ENCODE measurements at regions not wholly inside any gene's neighbourhood (a gene's known extent, or its start where the extent isn't known, plus 50 kb on each side); places are given as distances from the start of the nearest gene placed in this dataset.
"Not testable (repeated sequence)": the region's sequence is repeated elsewhere in the genome, so short reads cannot be mapped to it uniquely, and the experiment has no call there.

- Histone ChIP-seq H3K4me3 (no peak overlapping the region), H3K27me3 (no peaks in the 10 kb centered on the region), H3K4me1 (no peaks in the 10 kb centered on the region), H3K9me3 (no peaks in the 10 kb centered on the region), H3K27ac (no peak overlapping the region), H3K36me3 (no peaks in the 10 kb centered on the region)
- ATAC-seq, result no peak
- intact Hi-C loops (cut with DNase I), result no loop called here
- DNase-seq, result no peak
- TF ChIP-seq, protein P1, sequence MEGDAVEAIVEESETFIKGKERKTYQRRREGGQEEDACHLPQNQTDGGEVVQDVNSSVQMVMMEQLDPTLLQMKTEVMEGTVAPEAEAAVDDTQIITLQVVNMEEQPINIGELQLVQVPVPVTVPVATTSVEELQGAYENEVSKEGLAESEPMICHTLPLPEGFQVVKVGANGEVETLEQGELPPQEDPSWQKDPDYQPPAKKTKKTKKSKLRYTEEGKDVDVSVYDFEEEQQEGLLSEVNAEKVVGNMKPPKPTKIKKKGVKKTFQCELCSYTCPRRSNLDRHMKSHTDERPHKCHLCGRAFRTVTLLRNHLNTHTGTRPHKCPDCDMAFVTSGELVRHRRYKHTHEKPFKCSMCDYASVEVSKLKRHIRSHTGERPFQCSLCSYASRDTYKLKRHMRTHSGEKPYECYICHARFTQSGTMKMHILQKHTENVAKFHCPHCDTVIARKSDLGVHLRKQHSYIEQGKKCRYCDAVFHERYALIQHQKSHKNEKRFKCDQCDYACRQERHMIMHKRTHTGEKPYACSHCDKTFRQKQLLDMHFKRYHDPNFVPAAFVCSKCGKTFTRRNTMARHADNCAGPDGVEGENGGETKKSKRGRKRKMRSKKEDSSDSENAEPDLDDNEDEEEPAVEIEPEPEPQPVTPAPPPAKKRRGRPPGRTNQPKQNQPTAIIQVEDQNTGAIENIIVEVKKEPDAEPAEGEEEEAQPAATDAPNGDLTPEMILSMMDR (IDR thresholded peaks at IDR 0.05), result no peak
- FAIRE-seq, result no peak
- 77 to 79% methylated on average over 40 of the region's 40 CpGs for WGBS, 2 donors
Observed at GRCh38 chr14:106459971-106460730, 933.8 kb downstream of the TMEM121 start.

GRCh38 chr14:106460916-106461315 is 934.5 kb downstream of the TMEM121 start:
- intact Hi-C loops (cut with DNase I), result no loop called here
- TF ChIP-seq, protein P1 (IDR thresholded peaks at IDR 0.05), result no peak
- H3K36me3 ChIP-seq, result no peaks in the 10 kb centered on the region
- FAIRE-seq (no peak), ATAC-seq (no peak), DNase-seq (no peak)
- H3K4me3 ChIP-seq, result no peak overlapping the region
- no peaks in the 10 kb centered on the region for H3K4me1 ChIP-seq
- WGBS, 2 donors, result 87 to 88% methylated on average over 25 of the region's 25 CpGs
- no peak overlapping the region for H3K27ac ChIP-seq
- H3K27me3 ChIP-seq, result no peaks in the 10 kb centered on the region
- no peaks in the 10 kb centered on the region for H3K9me3 ChIP-seq

DNA sequence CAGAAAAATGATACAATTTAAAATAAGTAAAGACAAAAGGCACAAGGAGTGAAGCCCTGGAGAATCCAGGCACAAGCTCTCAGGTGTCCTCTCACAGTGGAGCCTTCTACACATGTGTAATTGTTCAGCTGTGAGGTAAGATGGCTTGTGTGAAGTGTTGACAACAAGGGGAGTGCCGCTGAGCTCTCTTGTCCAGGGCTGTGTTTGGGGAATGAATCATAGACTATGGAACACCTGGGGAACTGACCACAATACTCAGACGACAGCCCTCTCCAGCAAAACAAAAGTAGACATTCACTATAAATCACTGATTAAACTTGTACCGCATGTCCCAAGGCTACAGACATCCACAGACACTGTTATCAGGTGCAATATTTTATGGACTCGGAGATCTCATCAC is 940.1 kb downstream of the TMEM121 start:
- not testable (repeated sequence) for H3K36me3 ChIP-seq

DNA sequence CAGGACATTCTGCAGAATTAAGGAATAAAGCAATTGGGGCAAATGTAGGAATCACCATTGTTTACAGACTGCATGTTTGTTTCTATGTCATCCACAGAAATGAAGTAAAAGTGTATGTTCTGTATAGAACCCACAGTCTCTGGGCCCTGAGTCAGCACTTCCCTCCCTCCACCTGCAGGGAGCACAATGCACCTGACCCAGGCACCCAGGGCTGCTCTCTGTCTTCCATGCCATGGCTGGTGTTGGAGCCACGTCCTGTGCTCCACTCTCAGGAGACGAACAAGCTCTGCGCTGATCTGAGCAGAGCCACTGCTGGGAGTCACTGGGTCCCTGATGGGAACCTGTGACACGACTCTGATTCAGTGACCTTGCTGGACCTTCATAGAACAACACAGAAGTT is 942.5 kb downstream of the TMEM121 start:
- intact Hi-C loops (cut with DNase I); H3K27me3 ChIP-seq; DNase-seq; H3K4me3 ChIP-seq; H3K27ac ChIP-seq; ATAC-seq; FAIRE-seq; H3K9me3 ChIP-seq; H3K36me3 ChIP-seq; H3K4me1 ChIP-seq: not testable (repeated sequence)
- 40 to 51% methylated on average over 4 of the region's 4 CpGs for WGBS, 2 donors

More for the DNA sequence above, 940.1 kb downstream of the TMEM121 start:
- DNase-seq; H3K27ac ChIP-seq; H3K4me1 ChIP-seq; H3K27me3 ChIP-seq; FAIRE-seq; H3K9me3 ChIP-seq; H3K4me3 ChIP-seq; intact Hi-C loops (cut with DNase I): not testable (repeated sequence)
- 36 to 47% methylated on average over 4 of the region's 4 CpGs for WGBS, 2 donors
- ATAC-seq, result peak in 1 of 4 donors; percentile 64

DNA sequence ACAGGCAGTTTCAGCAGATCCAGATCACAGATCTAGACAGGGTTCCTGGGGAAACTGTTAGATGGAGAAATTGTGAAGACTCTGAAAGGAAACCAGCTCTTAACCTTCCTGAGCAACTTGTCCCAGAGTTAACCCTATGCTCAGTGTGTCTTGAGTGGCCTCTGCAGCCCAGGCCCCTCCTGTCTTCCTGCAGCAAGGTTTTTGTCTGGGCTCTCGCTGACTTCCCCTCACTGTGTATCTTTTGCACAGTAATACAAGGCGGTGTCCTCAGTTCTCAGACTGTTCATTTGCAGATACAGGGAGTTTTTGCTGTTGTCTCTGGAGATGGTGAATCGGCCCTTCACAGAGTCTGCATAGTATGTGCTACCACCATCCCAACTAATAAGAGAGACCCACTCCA is 943.6 kb downstream of the TMEM121 start:
- 43 to 52% methylated on average over 3 of the region's 3 CpGs for WGBS, 2 donors
- ATAC-seq; H3K4me3 ChIP-seq; H3K36me3 ChIP-seq; DNase-seq; H3K27ac ChIP-seq; H3K27me3 ChIP-seq; FAIRE-seq; H3K4me1 ChIP-seq; H3K9me3 ChIP-seq; intact Hi-C loops (cut with DNase I): not testable (repeated sequence)

DNA sequence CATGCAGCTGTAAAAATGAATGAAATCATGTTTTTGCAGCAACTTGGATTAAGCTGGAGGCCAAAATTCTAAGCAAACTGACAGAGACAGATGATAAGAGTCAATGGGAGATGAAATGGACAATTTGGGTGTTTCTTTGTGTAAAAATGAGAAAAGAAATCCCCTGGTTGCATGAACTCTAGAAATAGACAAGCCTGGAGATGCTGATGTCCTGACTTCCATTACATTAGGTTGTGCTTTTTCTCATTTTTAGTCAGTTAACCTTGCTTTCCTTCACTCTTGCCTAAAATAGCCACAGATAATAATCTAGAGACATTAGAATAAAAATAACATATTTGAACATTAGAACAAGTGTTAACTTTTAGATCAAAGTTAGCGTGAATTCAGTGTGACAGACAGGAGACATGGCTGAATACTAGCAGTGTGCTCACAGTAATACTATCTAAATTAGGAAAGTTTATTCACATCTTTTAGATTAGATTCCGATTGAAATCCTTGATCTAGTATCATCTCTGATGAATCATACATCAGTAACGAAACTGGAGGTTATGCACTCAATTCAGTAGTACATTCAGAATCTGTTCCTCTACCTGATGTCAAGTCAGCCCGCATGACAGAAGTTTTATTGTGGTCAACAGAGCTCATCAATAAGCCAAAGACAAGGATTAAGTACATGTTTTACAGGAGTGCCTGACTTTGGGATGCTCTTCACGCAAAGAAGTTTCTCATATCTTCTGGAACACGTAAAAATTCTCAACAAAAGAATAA is 948.1 kb downstream of the TMEM121 start:
- H3K27ac ChIP-seq; H3K4me3 ChIP-seq; H3K27me3 ChIP-seq; ATAC-seq; FAIRE-seq; H3K36me3 ChIP-seq; H3K9me3 ChIP-seq; DNase-seq; intact Hi-C loops (cut with DNase I); H3K4me1 ChIP-seq: not testable (repeated sequence)
- 43 to 45% methylated on average over 6 of the region's 6 CpGs for WGBS, 2 donors

DNA sequence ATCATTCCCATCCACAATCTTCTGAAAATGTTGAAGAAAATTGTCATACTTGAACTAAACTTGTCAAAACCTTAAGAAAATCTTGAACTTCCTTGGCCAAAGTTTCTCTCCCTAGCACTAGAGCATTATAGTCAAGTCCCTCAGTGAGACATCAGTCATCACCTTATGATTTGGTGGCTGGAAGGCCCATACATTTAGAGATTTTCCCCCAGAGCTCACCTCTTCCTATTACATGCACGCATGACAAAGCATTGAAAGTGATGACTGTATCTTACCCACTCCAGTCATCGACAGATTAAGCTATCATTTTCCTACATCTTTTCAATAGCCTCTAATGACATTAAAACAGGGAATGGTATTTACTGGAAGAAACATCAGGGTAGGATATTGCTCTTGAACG is 948.8 kb downstream of the TMEM121 start:
- H3K4me3 ChIP-seq; intact Hi-C loops (cut with DNase I); FAIRE-seq; ATAC-seq; H3K4me1 ChIP-seq; H3K36me3 ChIP-seq; H3K9me3 ChIP-seq; H3K27me3 ChIP-seq; DNase-seq; H3K27ac ChIP-seq: not testable (repeated sequence)
- 60 to 61% methylated on average over 3 of the region's 3 CpGs for WGBS, 2 donors

DNA sequence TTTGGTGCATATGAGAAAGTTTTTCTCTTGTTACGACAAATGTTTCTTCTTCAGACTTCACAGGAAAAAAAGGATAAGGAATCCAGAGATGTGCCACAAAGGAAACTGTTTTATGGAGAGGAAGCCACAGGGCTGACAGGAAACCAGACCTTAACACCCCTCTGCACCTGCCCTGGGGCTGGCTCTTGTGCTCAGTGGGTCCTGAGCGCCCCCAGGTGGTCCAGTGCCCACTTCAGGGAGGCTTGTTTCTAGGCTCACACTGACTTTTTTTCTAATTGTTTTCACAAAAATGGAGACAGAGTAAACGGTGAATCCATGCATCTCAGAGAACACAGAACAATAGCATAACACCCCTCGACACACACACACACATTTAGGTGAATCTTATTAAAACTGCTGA is 951.2 kb downstream of the TMEM121 start:
- intact Hi-C loops (cut with DNase I); H3K9me3 ChIP-seq; H3K27ac ChIP-seq; H3K27me3 ChIP-seq; FAIRE-seq; ATAC-seq; DNase-seq; H3K36me3 ChIP-seq; H3K4me1 ChIP-seq; H3K4me3 ChIP-seq: not testable (repeated sequence)
- no CpG with 5 or more reads among the region's 4 CpGs for WGBS, 2 donors

DNA sequence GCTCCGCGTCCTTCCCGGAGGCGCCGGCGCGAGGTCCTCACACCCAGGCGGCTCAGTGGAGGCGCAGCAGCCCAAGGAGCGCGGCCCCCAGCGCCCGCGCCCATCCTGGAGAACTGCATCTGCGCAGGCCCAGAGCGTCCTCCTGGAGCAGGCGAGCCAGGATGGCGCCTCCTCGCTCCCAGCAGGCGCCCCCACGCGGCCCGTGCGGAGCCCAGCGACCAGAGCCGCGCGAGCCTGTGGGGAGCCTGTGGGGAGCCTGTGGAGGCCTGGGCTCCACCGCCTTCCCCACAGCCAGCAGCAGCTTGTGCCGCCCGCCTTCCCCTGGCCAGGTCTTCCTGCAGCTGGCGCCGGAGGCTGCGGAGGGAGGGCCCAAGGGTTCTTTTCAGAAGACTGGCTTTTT is 953.9 kb downstream of the TMEM121 start:
- H3K27me3 ChIP-seq; ATAC-seq; H3K36me3 ChIP-seq; FAIRE-seq; H3K27ac ChIP-seq; H3K4me3 ChIP-seq; intact Hi-C loops (cut with DNase I); H3K9me3 ChIP-seq; DNase-seq; H3K4me1 ChIP-seq: not testable (repeated sequence)
- WGBS, 2 donors, result no CpG with 5 or more reads among the region's 34 CpGs

DNA sequence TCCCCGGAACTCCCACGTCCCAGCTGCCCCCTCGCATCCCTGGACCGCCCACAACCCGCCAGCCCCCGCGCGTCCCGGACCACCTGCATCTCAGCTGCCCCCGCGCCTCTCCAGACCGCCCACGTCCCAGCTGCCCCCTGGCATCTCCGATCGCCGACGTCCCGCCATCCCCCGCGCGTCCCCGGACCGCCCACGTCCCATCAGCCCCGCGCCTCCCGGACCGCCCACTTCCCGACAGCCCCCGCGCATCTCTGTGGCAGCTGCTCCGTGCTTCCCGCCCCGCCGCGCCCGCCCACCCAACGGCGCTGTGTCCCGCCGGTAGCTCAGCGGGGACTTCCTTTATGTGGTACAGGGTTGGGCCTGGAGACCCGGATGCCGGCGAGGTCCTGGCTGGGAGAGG is 955.8 kb downstream of the TMEM121 start:
- 72% methylated on average over 3 of the region's 45 CpGs; no CpG with 5 or more reads in 1 of the 2 donors for WGBS, 2 donors

More for the DNA sequence above, 955.8 kb downstream of the TMEM121 start:
- ATAC-seq; DNase-seq; H3K9me3 ChIP-seq; H3K4me1 ChIP-seq; intact Hi-C loops (cut with DNase I); H3K36me3 ChIP-seq; FAIRE-seq; H3K4me3 ChIP-seq; H3K27me3 ChIP-seq; H3K27ac ChIP-seq: not testable (repeated sequence)
